ENCODE measurements at regions not wholly inside any gene's neighbourhood (a gene's known extent, or its start where the extent isn't known, plus 50 kb on each side); places are given as distances from the start of the nearest gene placed in this dataset.
A peak's percentile ranks its signal among the peaks of the same experiment; 100 is the strongest.

DNA sequence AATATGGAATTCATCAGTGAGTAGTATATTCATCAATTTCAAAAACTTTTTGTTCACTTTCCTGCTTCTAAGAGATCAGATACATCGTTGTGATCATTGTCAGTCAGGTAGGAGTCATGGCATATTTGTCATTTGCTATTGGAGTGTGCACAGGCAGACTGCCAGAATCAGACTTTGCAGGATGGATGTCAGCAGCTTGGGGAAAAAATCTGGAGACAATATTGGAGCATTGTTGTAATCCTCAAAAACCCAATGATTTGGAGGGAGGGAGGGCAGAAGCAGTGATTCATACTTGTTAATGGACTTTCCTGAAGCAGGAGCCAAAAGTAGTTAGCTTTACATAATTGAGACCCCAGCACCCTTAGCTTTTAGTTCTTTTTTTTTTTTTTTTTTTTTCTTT, 59.6 kb upstream of the DRP2 start:
- H3K4me3 ChIP-seq (ENCODE audit: control insufficient read depth, low read depth, low read length), result no peak overlapping the region
- TF ChIP-seq, protein P1, sequence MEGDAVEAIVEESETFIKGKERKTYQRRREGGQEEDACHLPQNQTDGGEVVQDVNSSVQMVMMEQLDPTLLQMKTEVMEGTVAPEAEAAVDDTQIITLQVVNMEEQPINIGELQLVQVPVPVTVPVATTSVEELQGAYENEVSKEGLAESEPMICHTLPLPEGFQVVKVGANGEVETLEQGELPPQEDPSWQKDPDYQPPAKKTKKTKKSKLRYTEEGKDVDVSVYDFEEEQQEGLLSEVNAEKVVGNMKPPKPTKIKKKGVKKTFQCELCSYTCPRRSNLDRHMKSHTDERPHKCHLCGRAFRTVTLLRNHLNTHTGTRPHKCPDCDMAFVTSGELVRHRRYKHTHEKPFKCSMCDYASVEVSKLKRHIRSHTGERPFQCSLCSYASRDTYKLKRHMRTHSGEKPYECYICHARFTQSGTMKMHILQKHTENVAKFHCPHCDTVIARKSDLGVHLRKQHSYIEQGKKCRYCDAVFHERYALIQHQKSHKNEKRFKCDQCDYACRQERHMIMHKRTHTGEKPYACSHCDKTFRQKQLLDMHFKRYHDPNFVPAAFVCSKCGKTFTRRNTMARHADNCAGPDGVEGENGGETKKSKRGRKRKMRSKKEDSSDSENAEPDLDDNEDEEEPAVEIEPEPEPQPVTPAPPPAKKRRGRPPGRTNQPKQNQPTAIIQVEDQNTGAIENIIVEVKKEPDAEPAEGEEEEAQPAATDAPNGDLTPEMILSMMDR (conservative IDR thresholded peaks at IDR 0.05; ENCODE audit: control insufficient read depth, insufficient read depth, low read depth, low read length), result no peak
- DNase-seq (ENCODE audit: low read depth), result peak; percentile 62

DNA sequence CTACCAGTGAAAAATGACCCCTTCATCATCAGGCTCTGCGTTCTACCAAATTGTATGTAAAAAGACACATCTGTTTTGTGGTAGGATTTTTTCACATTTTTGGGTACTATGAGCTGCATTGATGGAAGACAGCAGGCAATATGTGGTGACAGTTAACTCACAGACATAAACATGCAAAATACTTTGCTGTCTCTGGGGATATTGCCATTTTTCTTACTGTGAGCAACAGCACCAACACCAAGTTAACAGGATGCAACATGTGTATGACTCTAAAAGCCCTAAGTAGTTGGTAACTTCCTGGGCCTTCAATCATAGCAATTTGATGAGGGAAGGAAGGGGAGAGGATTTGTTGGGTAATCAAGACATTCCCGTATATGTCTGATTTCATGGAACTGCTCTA, 56.4 kb upstream of the DRP2 start:
- H3K4me3 ChIP-seq (ENCODE audit: control insufficient read depth, low read depth, low read length), result no peak overlapping the region
- peak; percentile 50 for DNase-seq (ENCODE audit: low read depth)
- TF ChIP-seq, protein P1 (conservative IDR thresholded peaks at IDR 0.05; ENCODE audit: control insufficient read depth, insufficient read depth, low read depth, low read length), result no peak

DNA sequence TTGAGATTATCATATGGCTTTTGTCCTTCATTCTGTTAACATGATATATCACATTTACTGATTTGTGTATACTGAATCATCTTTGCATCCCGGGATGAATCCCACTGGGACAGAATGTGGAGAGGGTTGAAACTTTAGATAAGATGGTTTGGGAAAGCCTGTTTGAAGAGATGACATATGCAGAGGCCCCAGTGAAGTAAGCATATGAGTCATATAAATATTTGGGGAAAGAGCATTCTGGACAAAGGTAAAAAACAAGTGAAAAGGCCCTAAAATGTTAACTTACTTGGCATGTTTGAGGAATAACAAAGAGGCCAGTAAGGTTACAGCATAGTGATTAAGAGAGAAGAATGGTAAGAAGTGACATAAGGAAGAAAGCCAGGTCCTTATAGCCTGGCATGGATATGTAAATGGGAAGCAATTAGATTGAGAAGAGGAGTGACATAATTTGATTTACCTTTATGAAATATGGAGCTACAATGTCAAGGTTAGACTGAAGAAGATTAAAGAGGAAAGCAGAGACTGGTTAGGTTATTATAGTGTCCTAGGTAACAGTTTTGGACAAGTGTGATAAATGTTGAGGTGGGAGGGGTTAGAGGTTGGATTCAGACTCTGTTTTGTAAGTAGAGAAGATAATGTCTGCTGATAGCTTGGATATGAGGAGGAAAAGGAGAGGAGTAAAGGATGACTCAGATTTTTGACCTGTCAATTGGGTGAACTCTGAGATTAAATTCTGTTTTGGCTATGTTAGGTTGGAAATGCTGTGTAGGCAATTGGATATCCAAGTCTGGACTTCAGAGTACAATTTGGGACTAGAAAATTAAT, 54.6 kb upstream of the DRP2 start:
- TF ChIP-seq, protein P1 (conservative IDR thresholded peaks at IDR 0.05; ENCODE audit: control insufficient read depth, insufficient read depth, low read depth, low read length), result no peak
- no peak overlapping the region for H3K4me3 ChIP-seq (ENCODE audit: control insufficient read depth, low read depth, low read length)
- DNase-seq (ENCODE audit: low read depth), result peak; percentile 86

All from fibroblast of mammary gland (primary cell).